ENCODE measurements at regions not wholly inside any gene's neighbourhood (a gene's known extent, or its start where the extent isn't known, plus 50 kb on each side); places are given as distances from the start of the nearest gene placed in this dataset.

GRCh38 chr13:89490661-89491060, 1819.5 kb downstream of the SLITRK5 start:
- TF ChIP-seq POLR2AphosphoS5 (IDR thresholded peaks at IDR 0.05) (no peak), CTCF (IDR thresholded peaks at IDR 0.05) (no peak), POLR2A (IDR thresholded peaks at IDR 0.05) (no peak)
- intact Hi-C loops (cut with DNase I; ENCODE audit: low total_unique reads), result no loop called here
- Histone ChIP-seq H3K27ac (no peak overlapping the region), H3K4me1 (no peaks in the 10 kb centered on the region), H3K9me3 (no peaks in the 10 kb centered on the region), H3K27me3 (no peaks in the 10 kb centered on the region), H3K36me3 (no peaks in the 10 kb centered on the region), H3K4me3 (no peak overlapping the region)
- DNase-seq (ENCODE audit: low spot score in 2 of 2), result no peak

DNA sequence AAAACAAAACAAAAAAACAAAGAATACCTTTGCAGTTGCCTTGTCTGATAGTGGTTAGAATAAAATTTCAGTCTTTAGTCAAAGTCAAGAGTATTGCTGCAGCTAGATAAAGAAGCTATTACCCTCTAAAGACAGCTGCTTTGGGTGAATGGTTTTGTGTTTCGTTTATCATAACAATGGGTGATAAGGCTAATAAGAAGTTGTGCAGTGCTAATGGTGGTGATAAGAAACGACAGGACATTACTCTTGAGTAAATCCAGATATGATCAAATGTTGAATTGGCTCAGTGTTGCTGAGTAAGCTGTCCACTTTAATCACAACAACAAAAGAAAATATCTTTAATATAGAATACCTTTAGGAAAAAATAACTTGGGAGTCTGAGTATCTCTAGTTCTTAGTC, 1825.3 kb downstream of the SLITRK5 start:
- no peaks in the 10 kb centered on the region for H3K27me3 ChIP-seq
- no peak for DNase-seq (ENCODE audit: low spot score in 2 of 2)
- TF ChIP-seq POLR2AphosphoS5 (IDR thresholded peaks at IDR 0.05), result no peak
- TF ChIP-seq POLR2A (IDR thresholded peaks at IDR 0.05), result no peak
- no peak for TF ChIP-seq CTCF (IDR thresholded peaks at IDR 0.05)
- H3K36me3 ChIP-seq, result no peaks in the 10 kb centered on the region
- no peak overlapping the region for H3K4me3 ChIP-seq
- no peak overlapping the region for H3K27ac ChIP-seq
- intact Hi-C loops (cut with DNase I; ENCODE audit: low total_unique reads), result loop anchor here (5.0 kb wide), 1 partner anchor 1149 kb away; no protein-coding TSS in a partner anchor
- no peaks in the 10 kb centered on the region for H3K9me3 ChIP-seq
- no peaks in the 10 kb centered on the region for H3K4me1 ChIP-seq

DNA sequence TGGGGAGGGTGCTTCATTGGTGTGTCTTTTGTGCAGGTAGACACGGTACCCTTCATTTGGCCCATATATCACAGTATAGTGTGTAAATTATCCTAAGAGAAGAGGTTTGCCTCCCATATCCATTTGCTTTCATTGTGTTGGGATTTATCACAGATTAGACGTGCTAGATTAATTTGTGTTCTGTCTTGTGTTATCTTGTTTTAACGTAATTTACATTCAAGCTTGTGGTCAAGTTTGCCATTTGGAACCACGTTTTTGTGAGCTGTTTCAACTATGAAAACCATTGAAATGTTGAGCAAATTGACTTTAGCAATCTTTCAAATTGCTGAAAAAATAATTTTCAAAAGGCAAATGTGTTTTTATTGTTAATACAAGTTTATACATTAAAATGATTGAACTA, 1826.5 kb downstream of the SLITRK5 start:
- no peaks in the 10 kb centered on the region for H3K27me3 ChIP-seq
- no peaks in the 10 kb centered on the region for H3K9me3 ChIP-seq
- no peak overlapping the region for H3K4me3 ChIP-seq
- intact Hi-C loops (cut with DNase I; ENCODE audit: low total_unique reads), result loop anchor here (5.0 kb wide), 1 partner anchor 1150 kb away; no protein-coding TSS in a partner anchor
- H3K36me3 ChIP-seq, result no peaks in the 10 kb centered on the region
- H3K4me1 ChIP-seq, result no peaks in the 10 kb centered on the region
- DNase-seq (ENCODE audit: low spot score in 2 of 2), result no peak
- no peak overlapping the region for H3K27ac ChIP-seq
- TF ChIP-seq POLR2A (IDR thresholded peaks at IDR 0.05) (no peak), CTCF (IDR thresholded peaks at IDR 0.05) (no peak), POLR2AphosphoS5 (IDR thresholded peaks at IDR 0.05) (no peak)

DNA sequence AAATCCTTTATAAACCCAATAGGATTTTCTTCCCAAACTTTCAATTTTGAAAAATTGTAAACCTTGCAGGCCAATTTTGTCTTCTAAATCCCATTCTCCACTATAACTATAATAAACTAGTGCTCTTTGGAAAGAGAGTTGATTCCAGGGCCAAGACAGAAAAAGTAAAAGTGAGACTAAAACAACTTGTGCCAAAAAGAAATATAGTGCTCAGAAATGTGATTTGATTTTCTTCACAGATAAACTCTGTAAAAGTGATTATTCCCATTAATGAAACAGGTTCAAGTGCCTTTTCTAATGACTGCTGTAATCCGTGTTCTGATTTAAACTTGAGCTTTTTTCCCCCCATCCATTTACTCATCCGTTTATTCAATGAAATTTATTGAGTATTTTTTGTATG, 1831.1 kb downstream of the SLITRK5 start:
- H3K27me3 ChIP-seq, result no peaks in the 10 kb centered on the region
- H3K4me3 ChIP-seq, result no peak overlapping the region
- H3K36me3 ChIP-seq, result no peaks in the 10 kb centered on the region
- intact Hi-C loops (cut with DNase I; ENCODE audit: low total_unique reads), result no loop called here
- H3K4me1 ChIP-seq, result no peaks in the 10 kb centered on the region
- no peak for TF ChIP-seq POLR2A (IDR thresholded peaks at IDR 0.05)
- TF ChIP-seq CTCF (IDR thresholded peaks at IDR 0.05), result no peak
- TF ChIP-seq POLR2AphosphoS5 (IDR thresholded peaks at IDR 0.05), result no peak
- no peak for DNase-seq (ENCODE audit: low spot score in 2 of 2)
- H3K27ac ChIP-seq, result no peak overlapping the region
- no peaks in the 10 kb centered on the region for H3K9me3 ChIP-seq

DNA sequence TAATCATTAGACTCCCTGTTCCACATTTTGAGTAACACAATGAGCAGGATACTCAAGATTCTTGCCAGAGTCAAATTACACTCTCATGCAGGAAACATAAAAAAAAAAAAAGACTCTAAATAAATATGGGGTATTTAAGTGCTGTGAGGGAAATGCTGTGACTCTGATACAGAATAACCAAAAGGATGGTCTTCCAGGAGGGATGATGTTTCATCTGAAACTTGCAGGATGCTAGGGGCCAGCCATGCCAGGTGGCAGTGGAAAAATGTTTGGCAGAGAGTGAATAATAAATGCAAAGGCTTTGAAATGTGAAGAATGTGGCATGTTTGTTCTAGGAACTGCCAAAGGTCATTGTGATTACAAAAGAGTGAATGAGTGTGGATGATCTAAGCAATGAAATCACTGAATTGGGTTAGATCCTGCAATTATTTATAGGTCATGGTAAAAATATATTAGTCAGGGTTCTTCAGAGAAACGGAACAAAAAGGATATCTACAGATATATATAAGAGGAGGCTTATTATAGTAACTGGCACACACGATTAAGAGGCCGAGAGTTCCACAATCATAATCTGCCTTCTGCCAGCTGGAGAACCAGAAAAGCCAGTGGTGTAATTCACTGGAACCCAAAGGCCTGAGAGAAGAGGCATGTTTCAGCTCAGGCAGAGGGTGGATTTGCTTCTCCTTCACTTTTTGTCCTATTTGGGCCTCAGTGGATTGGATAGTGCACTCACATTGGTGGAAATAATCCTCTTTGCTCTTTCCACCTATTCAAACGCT, 1832.8 kb upstream of the MIR17HG start:
- TF ChIP-seq CTCF (IDR thresholded peaks at IDR 0.05) (no peak), POLR2AphosphoS5 (IDR thresholded peaks at IDR 0.05) (no peak), POLR2A (IDR thresholded peaks at IDR 0.05) (no peak)
- H3K36me3 ChIP-seq, result no peaks in the 10 kb centered on the region
- H3K9me3 ChIP-seq, result no peaks in the 10 kb centered on the region
- no peak overlapping the region for H3K27ac ChIP-seq
- H3K4me1 ChIP-seq, result no peaks in the 10 kb centered on the region
- H3K4me3 ChIP-seq, result no peak overlapping the region
- DNase-seq (ENCODE audit: low spot score in 2 of 2), result no peak
- intact Hi-C loops (cut with DNase I; ENCODE audit: low total_unique reads), result no loop called here
- H3K27me3 ChIP-seq, result no peaks in the 10 kb centered on the region
